NCI-H82 treated with DMSO at 0.1 percent for 48 hours (cell line): ENCODE measurements at regions not wholly inside any gene's neighbourhood (a gene's known extent, or its start where the extent isn't known, plus 50 kb on each side); places are given as distances from the start of the nearest gene placed in this dataset.
"Not testable (repeated sequence)": the region's sequence is repeated elsewhere in the genome, so short reads cannot be mapped to it uniquely, and the experiment has no call there.

ENCODE experiments used
- DNase-seq: peaks from one replicate; lab custom pipeline; 2025; ENCODE audit not compliant: unreplicated experiment; lab: John Stamatoyannopoulos, UW

DNA sequence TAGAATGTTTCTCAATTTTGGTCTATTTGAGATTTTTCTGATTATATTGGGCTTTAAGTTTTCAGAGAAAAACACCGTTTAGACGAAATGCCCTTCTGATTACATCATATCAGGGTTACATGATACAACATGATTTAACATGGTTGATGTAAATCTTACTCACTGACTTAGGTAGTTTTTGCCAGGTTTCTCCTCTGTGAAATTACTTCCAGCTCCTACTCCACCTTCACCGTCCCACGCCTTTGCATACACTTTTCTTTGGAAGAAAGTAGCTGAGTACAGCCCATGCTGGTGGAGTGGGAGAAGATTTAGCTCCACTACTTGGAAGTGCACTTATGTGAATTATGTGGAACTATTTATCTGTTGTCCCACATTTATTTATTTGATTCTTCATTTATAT, 433.2 kb upstream of the KLHL1 start:
- no peak for DNase-seq

DNA sequence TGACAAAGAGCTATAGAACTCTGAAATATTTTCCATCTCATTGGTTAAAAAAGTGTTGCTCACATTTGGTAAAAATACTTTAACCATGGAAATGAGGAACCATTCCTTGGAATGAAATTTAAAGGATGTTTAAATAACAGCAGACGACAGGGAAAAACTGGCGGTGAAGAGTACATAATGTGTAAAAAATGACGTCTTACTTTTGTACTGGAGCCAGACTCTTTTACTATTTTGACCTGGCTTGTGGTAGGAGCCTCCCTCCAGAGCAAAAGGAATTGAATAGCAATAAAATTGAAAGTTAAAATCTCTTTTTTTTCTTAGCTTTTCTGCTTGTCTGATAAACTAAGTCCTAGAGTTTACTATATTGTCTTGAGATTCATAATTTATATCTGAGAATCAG, 426.2 kb upstream of the KLHL1 start:
- no peak for DNase-seq

DNA sequence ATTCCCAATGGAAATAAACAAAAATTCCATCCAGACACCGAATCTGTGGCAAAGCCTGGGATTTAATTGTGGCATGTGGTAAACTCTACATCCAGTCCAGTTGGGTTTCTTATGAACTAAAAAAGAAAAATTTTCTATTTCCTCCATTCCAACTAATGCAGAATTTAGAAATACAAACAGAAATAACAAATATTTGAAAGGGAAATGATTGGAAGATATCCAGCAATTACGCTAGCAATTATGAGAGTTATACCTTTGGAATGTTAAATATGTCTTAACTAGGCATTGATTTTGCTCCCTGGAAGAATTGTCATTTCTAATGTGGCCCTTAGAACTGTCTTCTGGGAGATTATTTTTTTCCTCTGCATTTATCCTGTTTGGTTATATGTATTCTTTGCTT, 421.4 kb upstream of the KLHL1 start:
- DNase-seq, result no peak

DNA sequence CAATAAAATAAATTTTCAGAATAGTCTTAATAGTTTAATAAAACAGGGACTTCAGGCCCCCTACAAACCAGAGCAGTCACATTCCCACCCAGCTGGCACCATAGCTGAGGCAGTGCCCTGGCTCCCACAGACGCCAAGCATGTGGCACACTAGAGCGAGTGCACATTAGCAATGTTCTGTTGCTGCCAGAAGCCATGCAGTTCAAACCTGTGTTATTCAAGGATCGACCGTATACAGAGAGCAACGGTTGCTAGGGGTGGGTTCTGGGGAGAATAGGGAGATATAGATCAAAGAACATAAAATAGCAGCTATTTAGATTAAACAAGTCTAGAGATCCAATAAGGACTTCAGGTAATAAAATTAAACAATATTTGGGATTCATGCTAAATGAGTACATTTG, 419.3 kb upstream of the KLHL1 start:
- DNase-seq, result no peak

DNA sequence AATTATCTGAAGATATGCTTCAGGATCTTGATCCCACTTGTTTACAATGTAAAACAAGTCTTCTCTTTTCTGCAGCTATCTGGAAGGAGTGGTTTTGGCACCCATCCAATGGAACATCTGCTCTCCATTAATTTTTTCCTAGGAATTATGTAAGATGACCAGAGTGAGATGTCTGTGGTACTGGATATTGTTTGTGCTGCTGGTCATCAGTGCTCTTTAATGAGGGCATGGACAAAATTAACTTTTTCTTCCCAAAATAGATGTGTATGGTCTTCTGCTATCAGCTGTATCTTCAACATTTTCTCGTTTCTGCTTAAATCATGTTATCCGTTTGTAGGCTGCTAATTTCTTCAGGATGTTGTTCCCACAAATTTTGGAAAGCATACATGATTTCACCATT, 415.4 kb upstream of the KLHL1 start:
- DNase-seq, result peak; percentile 15

DNA sequence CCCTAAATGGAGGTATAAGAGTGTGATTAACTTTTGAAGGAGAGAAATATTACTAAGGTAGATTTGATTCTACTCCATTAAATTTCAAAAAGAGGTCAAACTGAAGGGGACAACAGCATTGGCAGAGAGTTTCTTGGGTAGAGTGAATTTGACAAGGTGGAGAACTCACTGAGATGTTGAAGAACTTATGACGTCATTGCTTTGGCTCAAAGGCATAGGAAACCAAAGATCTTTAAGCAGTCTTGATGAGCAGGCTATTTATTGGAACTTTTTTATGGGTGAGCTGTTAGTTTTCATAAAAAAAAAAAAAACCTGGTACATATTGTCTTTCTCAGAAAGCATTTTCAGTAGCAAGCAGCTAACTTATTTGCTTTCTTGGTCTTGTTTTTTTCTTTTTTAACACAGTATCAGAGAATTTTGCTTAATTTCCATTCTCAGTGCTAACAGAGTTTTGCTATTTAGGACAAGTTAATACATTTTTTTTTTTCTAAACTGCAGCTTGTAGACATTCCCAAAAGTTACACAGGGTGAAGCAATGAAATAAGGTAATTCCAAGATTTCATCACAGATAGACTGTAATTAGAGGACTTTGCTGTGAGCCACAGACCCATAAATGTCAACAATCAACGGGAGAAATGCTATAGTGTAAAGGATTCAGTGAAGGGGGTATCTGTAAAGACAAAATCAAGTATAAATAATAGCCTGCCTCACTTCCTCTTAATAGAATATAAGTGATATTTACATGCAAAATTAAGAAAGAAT, 412.2 kb upstream of the KLHL1 start:
- no peak for DNase-seq

DNA sequence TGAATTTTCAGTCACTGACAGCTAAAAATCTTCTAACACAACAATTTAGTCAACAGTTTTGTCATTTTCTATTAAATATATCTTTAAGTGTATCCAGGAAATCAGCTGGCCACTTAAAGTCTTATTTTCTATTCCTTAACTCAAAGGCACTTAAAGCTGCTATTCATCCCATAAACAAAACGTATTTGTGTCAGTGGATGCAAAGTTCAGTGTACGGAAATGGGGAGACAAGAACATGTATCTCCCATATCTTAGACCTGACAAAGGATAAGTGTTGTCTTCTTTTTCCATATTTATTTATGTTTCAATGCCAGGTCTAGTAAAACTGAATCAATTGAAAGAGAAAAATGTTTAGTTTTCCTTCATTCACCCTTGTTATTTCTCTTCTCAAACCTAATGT, 409.8 kb upstream of the KLHL1 start:
- DNase-seq, result no peak

DNA sequence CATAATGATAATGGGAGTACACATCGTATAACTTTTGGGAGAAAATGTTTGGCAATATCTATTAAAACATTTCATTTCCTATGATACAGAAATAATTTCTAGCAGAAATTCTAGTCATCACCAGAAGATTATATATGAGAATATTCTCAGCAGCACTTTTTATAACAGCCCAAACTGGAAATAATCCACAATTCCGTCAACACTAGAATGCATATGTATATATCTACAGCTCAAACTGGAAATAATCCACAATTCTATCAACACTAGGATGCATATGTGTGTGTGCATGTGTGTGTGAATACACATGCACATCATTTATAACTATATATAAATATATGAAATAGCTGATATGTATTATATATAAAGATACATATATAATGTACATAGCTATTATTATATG, 408.0 kb upstream of the KLHL1 start:
- DNase-seq, result no peak

DNA sequence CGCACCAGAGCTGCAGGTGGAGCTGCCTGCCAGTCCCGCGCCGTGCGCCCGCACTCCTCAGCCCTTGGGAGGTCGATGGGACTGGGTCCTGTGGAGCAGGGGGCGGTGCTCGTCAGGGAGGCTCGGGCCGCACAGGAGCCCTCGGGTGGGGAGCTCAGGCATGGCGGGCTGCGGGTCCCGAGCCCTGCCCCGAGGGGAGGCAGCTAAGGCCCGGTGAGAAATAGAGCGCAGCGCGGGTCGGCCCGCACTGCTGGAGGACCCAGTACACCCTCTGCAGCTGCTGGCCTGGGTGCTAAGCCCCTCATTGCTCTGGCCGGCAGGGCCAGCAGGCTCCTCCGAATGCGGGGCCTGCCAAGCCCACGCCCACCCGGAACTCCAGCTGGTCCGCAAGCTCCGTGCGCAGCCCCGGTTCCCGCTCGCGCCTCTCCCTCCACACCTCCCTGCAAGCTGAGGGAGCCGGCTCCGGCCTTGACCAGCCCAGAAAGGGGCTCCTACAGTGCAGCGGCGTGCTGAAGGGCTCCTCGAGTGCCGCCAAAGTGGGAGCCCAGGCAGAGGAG, 403.7 kb upstream of the KLHL1 start:
- not testable (repeated sequence) for DNase-seq

DNA sequence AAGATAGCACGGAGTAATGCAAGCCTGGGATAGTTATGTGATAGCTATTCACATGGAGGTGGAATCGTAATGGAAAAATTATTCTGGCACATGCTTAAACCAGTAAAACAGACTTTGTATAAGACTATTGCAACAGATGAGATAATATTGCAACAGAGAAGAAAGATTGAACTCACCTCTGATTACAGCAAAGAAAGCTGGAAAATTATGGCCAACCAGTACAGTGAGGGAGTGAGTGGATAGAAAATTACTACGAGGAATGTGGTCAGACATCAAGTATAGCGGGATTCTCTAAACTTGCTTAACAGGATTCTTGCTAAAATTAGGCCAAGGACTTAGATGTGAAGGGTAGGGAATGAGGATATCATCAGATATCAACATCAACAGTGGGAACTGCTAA, 397.6 kb upstream of the KLHL1 start:
- no peak for DNase-seq

DNA sequence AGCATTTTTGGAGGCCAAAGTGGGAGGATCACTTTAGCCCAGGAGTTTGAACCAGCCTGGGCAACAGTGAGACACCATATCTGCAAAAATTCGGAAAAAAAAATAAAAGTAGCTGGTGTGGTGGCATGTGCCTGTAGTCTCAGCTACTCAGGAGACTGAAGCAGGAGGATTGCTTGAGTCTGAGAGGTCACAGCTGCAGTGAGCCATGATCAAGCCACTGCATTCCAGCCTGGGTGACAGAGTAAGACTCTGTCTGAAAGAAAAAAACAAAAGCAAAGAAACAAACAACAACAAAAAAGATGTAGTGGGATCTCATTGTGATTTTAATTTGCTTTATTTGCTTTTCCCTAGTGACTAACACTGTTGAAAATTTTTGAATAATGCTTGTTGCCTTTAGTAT, 394.7 kb upstream of the KLHL1 start:
- no peak for DNase-seq

DNA sequence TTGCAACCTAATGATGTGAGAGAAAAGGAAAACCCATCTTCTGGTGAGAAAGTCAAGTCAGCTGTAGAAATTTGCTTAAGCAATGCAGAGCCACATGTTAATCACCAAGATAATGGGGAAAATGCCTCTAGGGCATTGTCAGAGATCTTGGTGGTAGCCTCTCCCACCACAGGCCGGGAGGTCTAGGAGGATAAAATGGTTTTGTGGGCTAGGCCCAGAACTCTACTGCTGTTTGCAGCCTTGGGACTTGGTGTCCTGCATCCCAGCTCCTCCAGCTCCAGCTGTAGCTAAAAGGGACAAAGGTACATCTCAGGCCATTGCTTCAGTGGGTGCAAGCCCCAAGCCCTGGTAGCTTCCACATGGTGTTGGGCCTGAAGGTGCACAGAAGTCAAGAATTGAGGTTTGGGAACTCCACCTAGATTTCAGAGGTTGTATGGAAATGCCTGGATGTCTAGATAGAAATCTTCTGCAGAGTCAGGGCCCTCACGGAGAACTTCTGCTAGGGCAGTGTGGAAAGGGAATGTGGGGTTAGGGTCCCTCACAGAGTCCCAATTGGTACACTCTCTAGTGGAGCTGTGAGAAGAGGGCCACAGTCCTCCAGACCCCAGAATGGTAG, 382.2 kb upstream of the KLHL1 start:
- DNase-seq, result no peak

DNA sequence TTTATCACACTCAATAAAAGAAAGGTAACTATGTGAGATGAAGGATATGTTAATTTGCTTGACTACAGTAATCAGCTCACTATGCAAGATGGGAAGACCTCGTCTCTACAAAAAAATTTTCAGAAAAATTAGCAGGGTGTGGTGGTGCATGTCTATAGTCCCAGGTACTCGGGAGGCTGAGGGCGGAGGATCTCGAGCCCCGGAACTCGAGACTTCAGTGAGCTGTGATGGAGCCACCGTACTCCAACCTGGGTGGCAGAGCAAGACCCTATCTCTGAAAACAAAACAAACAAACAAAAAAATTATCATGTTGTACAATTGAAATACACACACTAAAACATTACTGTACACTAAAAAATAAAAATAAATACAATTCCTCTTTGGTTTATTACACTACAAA, 376.7 kb upstream of the KLHL1 start:
- DNase-seq, result no peak

DNA sequence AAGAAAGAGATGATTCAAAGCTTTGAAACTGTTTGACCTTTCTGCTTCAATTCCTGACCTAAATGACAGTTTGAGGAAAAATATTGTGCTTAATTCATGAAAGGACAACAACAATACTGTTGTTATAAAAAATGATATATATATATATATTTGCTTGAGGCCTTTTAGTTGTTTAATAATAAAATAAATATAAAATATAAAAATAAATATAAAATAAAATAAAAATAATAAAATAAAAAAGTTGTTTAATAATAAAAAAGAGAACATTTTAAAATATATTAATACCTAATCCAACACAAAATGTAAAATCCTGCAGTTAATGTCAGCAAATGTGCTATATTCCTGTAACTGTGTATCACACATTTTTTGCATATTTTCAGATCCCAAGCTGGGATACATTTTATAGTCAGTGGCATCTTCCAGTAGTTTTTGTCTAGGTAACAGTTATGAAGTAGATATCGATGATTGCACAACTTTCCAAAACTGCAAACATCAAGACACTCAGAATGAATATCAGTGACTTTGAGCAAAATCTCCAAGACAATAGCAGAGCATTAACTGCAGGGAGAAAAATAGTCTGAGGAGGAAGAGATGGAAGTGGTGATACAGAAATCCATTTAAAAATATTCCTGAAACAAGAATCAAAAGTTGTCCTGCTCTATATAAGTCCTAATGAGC, 375.5 kb upstream of the KLHL1 start:
- DNase-seq, result no peak

DNA sequence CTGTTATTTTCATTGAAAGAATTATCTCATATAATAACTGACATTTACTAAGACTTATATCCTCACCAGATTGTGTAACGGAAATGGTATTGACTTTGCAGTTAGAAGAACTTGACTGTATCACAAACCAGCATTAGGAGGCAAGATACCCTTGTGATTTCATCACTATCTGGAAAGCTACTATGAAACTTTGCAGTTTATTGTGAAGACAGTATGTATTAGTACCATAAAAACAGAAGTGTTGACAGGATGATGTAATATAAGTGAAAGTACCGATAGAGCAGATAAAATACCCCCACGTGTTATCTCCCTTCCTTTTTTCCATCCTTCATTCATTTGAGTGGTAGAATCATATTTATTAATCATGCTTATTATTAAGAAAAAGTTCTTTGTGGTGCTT, 365.7 kb upstream of the KLHL1 start:
- DNase-seq, result no peak

DNA sequence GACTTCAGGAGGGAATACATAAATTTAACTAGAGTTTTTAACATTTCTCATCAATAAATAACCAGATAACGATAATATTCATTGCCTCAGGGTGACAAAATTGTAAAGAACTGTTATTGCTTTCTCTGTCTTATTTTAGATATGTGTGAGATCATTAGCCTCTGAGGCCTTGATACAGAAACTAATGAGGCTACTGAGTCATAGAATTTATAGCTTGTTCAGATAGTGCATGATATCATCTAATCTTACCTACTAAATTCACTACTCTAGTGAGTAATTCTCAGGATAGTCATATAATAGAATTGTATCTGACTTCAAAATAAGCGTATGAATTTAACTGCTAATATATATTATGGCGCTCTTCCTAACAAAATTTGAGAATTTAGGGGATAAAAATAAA, 360.8 kb upstream of the KLHL1 start:
- no peak for DNase-seq

DNA sequence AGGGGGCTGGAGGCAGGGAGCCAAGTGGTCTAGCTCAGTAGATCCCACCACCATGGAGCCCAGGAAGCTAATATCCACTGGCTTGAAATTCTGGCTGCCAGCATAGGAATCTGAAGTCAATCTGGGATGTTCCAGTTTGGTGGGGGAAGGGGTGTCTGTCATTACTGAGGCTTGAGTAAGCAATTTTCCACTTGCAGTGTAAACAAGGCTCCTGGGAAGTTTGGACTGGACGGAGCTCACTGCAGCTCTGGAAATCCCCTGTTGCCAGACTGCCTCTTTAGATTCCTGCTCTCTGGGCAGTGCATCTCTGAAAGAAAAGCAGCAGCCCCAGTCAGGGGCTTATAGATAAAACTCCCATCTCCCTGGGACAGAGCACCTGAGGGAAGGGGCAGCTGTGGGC, 349.2 kb upstream of the KLHL1 start:
- no peak for DNase-seq

DNA sequence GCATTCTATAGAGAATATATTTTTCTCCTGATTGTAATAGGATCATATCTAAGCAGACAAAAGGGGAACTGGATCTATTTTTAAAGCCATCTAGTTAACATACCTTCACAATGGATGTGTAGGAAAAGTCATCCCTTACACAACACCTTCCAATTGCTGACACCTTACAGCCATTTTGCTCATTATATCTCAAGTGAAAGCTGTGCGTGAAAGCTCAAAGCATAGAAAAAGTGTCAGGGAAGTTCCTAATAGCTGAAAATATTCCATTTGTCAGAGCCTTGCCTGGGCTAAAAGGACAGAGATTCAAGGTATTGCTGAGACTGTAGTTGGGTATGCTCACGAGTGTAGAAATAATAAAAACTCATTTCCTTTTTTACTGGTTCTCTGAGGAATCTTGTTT, 340.6 kb upstream of the KLHL1 start:
- DNase-seq, result no peak

DNA sequence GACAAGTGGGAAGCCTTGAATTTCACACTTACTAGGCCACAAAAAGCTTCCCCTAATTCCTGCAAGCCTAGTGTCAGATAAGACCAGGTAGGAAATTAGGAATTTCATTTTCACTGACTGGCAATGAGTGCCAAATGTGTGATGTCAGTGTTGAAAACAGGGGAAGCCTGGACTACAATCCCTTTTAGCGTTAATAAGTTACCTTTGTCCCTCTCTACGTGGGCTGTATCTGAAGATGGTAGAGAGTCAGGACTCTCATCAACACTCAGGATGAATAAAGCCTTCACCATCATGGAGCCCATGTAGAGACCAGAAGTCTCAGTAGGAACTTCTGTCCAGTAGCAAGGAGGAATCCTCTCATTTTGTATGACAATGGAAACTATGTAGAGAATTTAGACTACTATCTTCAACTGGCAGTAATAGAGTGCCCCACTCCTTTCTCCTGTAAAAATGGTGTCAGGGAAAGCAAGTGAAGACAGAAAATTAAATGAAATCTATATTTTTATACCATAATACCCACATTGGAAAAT, 324.1 kb upstream of the KLHL1 start:
- no peak for DNase-seq

DNA sequence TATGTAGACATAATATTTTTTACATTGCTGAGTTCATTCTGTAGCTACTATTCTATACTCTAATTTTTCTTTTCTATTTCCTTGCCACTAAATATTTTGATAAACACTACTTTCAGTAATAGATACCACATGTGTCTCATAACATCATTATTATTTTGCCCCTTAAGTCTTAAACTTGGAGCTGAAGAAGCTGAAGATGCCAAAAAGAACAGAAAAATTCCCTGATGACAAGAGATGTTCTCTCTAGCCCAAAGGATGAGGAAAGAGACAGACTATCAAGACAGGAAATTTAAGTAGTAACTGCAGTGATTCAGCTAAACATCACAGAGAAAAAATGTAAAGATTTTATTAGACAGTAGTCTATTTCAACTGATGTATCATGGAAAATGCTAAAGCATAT, 322.0 kb upstream of the KLHL1 start:
- DNase-seq, result no peak

DNA sequence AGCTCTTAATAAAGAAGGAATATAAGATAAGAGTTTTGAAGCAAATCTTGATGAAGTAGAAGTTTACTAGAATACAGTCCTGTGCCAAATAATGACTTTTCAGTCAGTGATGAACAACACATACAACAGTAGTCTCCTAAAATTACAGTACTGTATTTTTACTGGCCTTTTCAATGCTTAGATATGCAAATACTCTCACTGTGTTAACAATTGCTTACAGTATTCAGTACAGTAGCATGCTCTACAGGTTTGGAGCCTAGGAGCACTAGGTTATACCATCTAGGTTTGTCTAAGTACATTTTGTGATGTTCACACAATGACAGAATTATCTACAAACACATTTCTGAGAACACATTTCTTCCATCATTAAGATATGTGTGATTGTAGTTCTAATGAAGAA, 316.7 kb upstream of the KLHL1 start:
- no peak for DNase-seq

DNA sequence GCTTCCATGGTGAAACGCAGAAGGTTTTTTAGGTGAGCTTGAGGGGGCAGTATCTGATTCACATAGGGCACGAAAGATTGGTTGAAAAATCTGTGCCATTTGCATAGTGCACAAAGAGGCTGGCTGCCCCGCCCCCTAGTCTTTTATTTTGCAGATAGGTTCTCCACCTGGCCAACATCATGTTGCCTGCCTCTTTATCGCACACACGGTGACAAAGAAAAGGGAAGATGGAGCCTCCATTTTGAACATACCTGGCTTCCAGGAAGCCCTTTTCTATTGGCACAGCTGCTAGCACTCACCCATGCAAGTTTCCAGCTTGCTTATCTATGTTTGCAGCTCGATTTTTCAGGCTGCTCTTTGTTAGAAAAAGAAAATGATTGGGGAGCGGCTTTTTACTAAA, 316.2 kb upstream of the KLHL1 start:
- DNase-seq, result no peak
